NB4 (cell line): ENCODE measurements at regions not wholly inside any gene's neighbourhood (a gene's known extent, or its start where the extent isn't known, plus 50 kb on each side); places are given as distances from the start of the nearest gene placed in this dataset.

ENCODE experiments used
- MYC ChIP-seq: IDR thresholded peaks from 2 replicates; pipeline ENCODE4 v1.6.1; 2011; ENCODE audit warnings: low read depth, low read length
- POLR2A ChIP-seq: IDR thresholded peaks from 2 replicates; pipeline ENCODE4 v1.6.1; 2011; ENCODE audit warnings: mild to moderate bottlenecking; ENCODE audit not compliant: insufficient read length; ENCODE audit errors: extremely low read depth
- TF ChIP-seq, protein P1 (sequence below): IDR thresholded peaks from one replicate; pipeline ENCODE4 v1.5.1; 2012; ENCODE audit warnings: low read depth, low read length
- TF ChIP-seq, protein P2 (sequence below): IDR thresholded peaks from 2 replicates; pipeline ENCODE4 v1.6.1; 2011; ENCODE audit warnings: low read depth, low read length

DNA sequence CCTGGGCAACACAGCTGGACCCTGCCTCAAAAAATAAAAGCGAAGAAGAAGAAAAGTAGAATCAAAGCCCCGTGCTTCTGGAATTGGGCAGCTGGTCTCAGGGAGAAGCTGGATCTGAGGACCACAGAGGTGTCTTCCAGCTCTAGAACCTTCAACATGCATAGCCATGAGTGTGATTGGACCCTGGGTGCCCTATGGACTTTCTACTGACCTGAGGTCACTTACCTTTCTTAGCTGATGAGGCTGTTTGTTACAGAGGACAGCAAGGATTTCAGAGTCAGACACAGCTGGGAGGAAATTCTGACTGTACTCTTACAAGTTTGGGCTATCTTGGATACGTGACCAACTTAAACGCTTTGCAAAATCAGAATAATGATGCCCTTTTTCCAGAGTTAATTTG, 82.4 kb upstream of the GATA6 start:
- TF ChIP-seq, protein P1, sequence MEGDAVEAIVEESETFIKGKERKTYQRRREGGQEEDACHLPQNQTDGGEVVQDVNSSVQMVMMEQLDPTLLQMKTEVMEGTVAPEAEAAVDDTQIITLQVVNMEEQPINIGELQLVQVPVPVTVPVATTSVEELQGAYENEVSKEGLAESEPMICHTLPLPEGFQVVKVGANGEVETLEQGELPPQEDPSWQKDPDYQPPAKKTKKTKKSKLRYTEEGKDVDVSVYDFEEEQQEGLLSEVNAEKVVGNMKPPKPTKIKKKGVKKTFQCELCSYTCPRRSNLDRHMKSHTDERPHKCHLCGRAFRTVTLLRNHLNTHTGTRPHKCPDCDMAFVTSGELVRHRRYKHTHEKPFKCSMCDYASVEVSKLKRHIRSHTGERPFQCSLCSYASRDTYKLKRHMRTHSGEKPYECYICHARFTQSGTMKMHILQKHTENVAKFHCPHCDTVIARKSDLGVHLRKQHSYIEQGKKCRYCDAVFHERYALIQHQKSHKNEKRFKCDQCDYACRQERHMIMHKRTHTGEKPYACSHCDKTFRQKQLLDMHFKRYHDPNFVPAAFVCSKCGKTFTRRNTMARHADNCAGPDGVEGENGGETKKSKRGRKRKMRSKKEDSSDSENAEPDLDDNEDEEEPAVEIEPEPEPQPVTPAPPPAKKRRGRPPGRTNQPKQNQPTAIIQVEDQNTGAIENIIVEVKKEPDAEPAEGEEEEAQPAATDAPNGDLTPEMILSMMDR: no peak
- TF ChIP-seq POLR2A (no peak), MYC (no peak)
- TF ChIP-seq, protein P2, sequence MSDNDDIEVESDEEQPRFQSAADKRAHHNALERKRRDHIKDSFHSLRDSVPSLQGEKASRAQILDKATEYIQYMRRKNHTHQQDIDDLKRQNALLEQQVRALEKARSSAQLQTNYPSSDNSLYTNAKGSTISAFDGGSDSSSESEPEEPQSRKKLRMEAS: no peak
